ENCODE measurements at regions not wholly inside any gene's neighbourhood (a gene's known extent, or its start where the extent isn't known, plus 50 kb on each side); places are given as distances from the start of the nearest gene placed in this dataset.

GRCh38 chr11:86746514-86746913 is 53.8 kb upstream of the PRSS23 start:
- Histone ChIP-seq H3K27me3 (ENCODE audit: insufficient read depth, poor library complexity, severe bottlenecking) (peaks cover 3% of the 10 kb centered on the region), H3K27ac (replicated peaks) (no peak overlapping the region), H3K4me3 (replicated peaks; ENCODE audit: insufficient read depth, low read length) (no peak overlapping the region)
- no peak for DNase-seq (ENCODE audit: low read depth in 1 of 2, low spot score in 1 of 2)
- no peak for TF ChIP-seq POLR2AphosphoS5 (IDR thresholded peaks at IDR 0.05; ENCODE audit: low read depth)
- TF ChIP-seq, protein P1, sequence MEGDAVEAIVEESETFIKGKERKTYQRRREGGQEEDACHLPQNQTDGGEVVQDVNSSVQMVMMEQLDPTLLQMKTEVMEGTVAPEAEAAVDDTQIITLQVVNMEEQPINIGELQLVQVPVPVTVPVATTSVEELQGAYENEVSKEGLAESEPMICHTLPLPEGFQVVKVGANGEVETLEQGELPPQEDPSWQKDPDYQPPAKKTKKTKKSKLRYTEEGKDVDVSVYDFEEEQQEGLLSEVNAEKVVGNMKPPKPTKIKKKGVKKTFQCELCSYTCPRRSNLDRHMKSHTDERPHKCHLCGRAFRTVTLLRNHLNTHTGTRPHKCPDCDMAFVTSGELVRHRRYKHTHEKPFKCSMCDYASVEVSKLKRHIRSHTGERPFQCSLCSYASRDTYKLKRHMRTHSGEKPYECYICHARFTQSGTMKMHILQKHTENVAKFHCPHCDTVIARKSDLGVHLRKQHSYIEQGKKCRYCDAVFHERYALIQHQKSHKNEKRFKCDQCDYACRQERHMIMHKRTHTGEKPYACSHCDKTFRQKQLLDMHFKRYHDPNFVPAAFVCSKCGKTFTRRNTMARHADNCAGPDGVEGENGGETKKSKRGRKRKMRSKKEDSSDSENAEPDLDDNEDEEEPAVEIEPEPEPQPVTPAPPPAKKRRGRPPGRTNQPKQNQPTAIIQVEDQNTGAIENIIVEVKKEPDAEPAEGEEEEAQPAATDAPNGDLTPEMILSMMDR (IDR thresholded peaks at IDR 0.05; ENCODE audit: insufficient read depth, low read length) = no peak
- TF ChIP-seq REST (IDR thresholded peaks at IDR 0.05; ENCODE audit: insufficient replicate concordance, low read depth) = no peak
- no peak for TF ChIP-seq SPI1 (IDR thresholded peaks at IDR 0.05; ENCODE audit: borderline replicate concordance, low read depth)
- no peak for TF ChIP-seq GABPA (IDR thresholded peaks at IDR 0.05; ENCODE audit: low read depth)

- H3K27me3 ChIP-seq (ENCODE audit: insufficient read depth, poor library complexity, severe bottlenecking) = peaks cover 3% of the 10 kb centered on the region
- no peak overlapping the region for H3K27ac ChIP-seq (replicated peaks)
- TF ChIP-seq SPI1 (IDR thresholded peaks at IDR 0.05; ENCODE audit: borderline replicate concordance, low read depth) (no peak), REST (IDR thresholded peaks at IDR 0.05; ENCODE audit: insufficient replicate concordance, low read depth) (no peak), GABPA (IDR thresholded peaks at IDR 0.05; ENCODE audit: low read depth) (no peak), POLR2AphosphoS5 (IDR thresholded peaks at IDR 0.05; ENCODE audit: low read depth) (no peak)
- TF ChIP-seq, protein P1 (IDR thresholded peaks at IDR 0.05; ENCODE audit: insufficient read depth, low read length) = no peak
- no peak overlapping the region for H3K4me3 ChIP-seq (replicated peaks; ENCODE audit: insufficient read depth, low read length)
- no peak for DNase-seq (ENCODE audit: low read depth in 1 of 2, low spot score in 1 of 2)
Observed at GRCh38 chr11:86745571-86745970, 54.8 kb upstream of the PRSS23 start.

DNA sequence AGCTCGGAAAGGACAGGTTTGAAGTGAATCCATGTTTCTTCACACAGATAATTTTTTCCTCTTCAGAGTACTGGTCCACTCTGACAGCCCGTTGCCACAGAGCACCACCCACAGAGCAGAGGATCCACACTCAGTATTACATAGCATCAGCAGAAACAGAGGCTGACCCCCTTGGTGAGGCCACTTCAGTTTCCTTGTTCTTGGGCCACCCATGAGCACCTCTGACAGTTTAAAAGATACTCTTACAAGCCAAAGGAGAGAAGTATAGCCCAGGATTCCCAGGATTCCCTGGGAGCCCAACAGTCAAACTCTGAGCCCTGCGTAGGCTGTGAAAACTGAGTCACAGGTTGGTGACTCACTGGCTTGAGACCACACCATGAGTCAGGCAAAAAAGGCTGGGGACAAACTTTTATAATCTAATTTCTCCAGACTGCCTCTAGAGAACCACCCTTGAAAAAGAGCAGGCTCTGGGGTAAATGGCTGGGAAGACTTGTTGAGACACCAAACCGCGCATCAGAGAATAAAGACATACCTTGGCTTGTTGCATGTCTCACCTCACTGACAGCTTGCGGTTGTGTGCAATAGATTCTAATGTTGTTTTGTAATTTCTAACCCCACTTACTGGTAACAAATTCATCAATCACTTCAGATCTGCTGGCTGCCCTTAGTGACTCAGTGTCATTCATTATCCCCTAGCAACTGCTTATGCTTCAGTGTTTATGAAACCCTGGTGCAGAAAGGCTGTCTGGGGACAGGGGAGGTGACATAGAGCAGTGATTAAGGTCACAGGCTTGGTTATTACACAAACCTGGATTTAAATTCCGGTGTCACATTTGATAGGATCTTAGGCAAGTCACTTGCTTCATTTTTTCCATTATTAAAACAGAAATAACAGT is 56.9 kb upstream of the PRSS23 start:
- Histone ChIP-seq H3K27me3 (ENCODE audit: insufficient read depth, poor library complexity, severe bottlenecking) (peaks cover under 1% of the 10 kb centered on the region), H3K4me3 (replicated peaks; ENCODE audit: insufficient read depth, low read length) (no peak overlapping the region), H3K27ac (replicated peaks) (no peak overlapping the region)
- peak in 1 of 2 experiments; percentile 28 for DNase-seq (ENCODE audit: low read depth in 1 of 2, low spot score in 1 of 2)
- TF ChIP-seq POLR2AphosphoS5 (IDR thresholded peaks at IDR 0.05; ENCODE audit: low read depth) (no peak), REST (IDR thresholded peaks at IDR 0.05; ENCODE audit: insufficient replicate concordance, low read depth) (no peak), GABPA (IDR thresholded peaks at IDR 0.05; ENCODE audit: low read depth) (no peak), SPI1 (IDR thresholded peaks at IDR 0.05; ENCODE audit: borderline replicate concordance, low read depth) (no peak)
- TF ChIP-seq, protein P1 (IDR thresholded peaks at IDR 0.05; ENCODE audit: insufficient read depth, low read length) = no peak
